Activated CD4-positive, alpha-beta T cell treated with anti-CD3 and anti-CD28 coated beads, Interleukin-2, amount 50 U/mL, for 16 hours (primary cell): ENCODE measurements at regions not wholly inside any gene's neighbourhood (a gene's known extent, or its start where the extent isn't known, plus 50 kb on each side); places are given as distances from the start of the nearest gene placed in this dataset.

Experiments used
- DNase-seq: peaks from one replicate; pipeline ENCODE4 v3.0.0-alpha.2; 2020

GRCh38 chr10:2949221-2949947 lies 118.0 kb upstream of the PFKP start:
- DNase-seq, result no peak

GRCh38 chr10:2948127-2948854 lies 119.1 kb upstream of the PFKP start:
- DNase-seq, result peak; percentile 79

- no peak for DNase-seq
Measured at GRCh38 chr10:2944788-2945187, 122.6 kb upstream of the PFKP start.

GRCh38 chr10:2943932-2944614 lies 123.3 kb upstream of the PFKP start:
- no peak for DNase-seq

- DNase-seq, result no peak
Measured at GRCh38 chr10:2942938-2943337, 124.4 kb upstream of the PFKP start.

GRCh38 chr10:2938869-2939268 lies 128.5 kb upstream of the PFKP start:
- DNase-seq, result no peak

- no peak for DNase-seq
Measured at GRCh38 chr10:2936816-2937215, 130.5 kb upstream of the PFKP start.

GRCh38 chr10:2935647-2936386 lies 131.5 kb upstream of the PFKP start:
- DNase-seq, result no peak

- DNase-seq, result no peak
Measured at GRCh38 chr10:2933924-2934323, 133.4 kb upstream of the PFKP start.

GRCh38 chr10:2933519-2933918 lies 133.8 kb upstream of the PFKP start:
- no peak for DNase-seq

- no peak for DNase-seq
Measured at GRCh38 chr10:2933071-2933470, 134.3 kb upstream of the PFKP start.

GRCh38 chr10:2929480-2930258 lies 137.7 kb upstream of the PFKP start:
- DNase-seq, result no peak

- DNase-seq, result peak; percentile 80
Measured at GRCh38 chr10:2927958-2928840, 139.1 kb upstream of the PFKP start.

GRCh38 chr10:2926918-2927660 lies 140.3 kb upstream of the PFKP start:
- no peak for DNase-seq

- no peak for DNase-seq
Measured at GRCh38 chr10:2925631-2926030, 141.7 kb upstream of the PFKP start.

GRCh38 chr10:2924431-2924830 lies 142.9 kb upstream of the PFKP start:
- no peak for DNase-seq

- DNase-seq, result no peak
Measured at GRCh38 chr10:2921956-2922680, 145.2 kb upstream of the PFKP start.

- no peak for DNase-seq
Measured at GRCh38 chr10:2920637-2921036, 146.7 kb upstream of the PFKP start.

GRCh38 chr10:2920168-2920567 lies 147.2 kb upstream of the PFKP start:
- no peak for DNase-seq

- no peak for DNase-seq
Measured at GRCh38 chr10:2919016-2919415, 148.3 kb upstream of the PFKP start.
